ENCODE measurements at regions not wholly inside any gene's neighbourhood (a gene's known extent, or its start where the extent isn't known, plus 50 kb on each side); places are given as distances from the start of the nearest gene placed in this dataset.

DNA sequence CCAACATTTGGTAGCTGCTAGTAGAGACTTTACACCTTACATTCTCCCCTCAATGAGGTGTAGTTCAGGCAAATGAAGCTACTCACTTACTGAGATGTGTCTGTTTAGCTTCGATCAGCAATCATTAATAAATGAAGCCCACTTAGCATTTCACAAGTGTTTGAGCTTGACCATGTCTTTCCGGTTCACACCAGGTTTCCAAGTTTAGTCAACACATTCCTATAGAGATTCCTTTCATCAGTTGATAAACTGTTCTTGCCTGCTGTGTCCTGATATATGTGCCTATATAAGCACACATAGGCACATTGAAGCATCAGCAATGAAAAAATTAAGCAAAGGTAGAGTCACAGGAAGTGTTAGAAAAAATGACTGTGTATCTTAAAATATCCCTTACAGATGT lies 150.0 kb downstream of the BTBD3 start:
- WGBS, 2 donors: 82 to 88% methylated on average over 2 of the region's 2 CpGs
- no peaks in the 10 kb centered on the region for H3K4me1 ChIP-seq
- H3K9me3 ChIP-seq: no peaks in the 10 kb centered on the region
- TF ChIP-seq POLR2A (IDR thresholded peaks at IDR 0.05): no peak
- TF ChIP-seq, protein P1, sequence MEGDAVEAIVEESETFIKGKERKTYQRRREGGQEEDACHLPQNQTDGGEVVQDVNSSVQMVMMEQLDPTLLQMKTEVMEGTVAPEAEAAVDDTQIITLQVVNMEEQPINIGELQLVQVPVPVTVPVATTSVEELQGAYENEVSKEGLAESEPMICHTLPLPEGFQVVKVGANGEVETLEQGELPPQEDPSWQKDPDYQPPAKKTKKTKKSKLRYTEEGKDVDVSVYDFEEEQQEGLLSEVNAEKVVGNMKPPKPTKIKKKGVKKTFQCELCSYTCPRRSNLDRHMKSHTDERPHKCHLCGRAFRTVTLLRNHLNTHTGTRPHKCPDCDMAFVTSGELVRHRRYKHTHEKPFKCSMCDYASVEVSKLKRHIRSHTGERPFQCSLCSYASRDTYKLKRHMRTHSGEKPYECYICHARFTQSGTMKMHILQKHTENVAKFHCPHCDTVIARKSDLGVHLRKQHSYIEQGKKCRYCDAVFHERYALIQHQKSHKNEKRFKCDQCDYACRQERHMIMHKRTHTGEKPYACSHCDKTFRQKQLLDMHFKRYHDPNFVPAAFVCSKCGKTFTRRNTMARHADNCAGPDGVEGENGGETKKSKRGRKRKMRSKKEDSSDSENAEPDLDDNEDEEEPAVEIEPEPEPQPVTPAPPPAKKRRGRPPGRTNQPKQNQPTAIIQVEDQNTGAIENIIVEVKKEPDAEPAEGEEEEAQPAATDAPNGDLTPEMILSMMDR (IDR thresholded peaks at IDR 0.05): no peak
- ATAC-seq (no peak), DNase-seq (no peak)
- H3K36me3 ChIP-seq (replicated peaks in 1 of 2; ENCODE audit: insufficient read depth in 1 of 2, low read depth in 2 of 2): no peaks in the 10 kb centered on the region
- H3K27ac ChIP-seq: no peak overlapping the region
- no peak overlapping the region for H3K4me3 ChIP-seq
- H3K27me3 ChIP-seq: no peaks in the 10 kb centered on the region
- intact Hi-C loops (cut with DNase I): no loop called here

DNA sequence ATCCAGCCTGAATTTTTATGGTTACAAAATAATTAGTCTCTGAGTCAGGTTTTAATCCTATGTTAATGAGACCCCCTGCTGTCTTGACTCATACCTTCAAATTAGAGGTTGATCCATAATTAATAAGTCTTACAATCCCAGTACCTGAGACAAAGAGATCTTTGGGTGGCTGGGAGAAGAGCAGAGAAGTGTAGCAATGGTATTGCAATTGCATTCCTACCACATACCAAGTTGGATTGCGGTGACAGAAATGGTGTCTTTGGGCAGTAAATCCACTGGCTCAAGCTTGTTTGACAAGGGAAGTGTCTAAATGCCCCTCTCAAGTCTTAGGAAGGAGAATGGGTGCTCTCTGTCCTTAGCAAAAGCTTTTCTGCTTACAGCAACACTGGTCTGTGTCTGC lies 150.4 kb downstream of the BTBD3 start:
- intact Hi-C loops (cut with DNase I): no loop called here
- WGBS, 2 donors: 78 to 87% methylated on average over 1 of the region's 1 CpG

DNA sequence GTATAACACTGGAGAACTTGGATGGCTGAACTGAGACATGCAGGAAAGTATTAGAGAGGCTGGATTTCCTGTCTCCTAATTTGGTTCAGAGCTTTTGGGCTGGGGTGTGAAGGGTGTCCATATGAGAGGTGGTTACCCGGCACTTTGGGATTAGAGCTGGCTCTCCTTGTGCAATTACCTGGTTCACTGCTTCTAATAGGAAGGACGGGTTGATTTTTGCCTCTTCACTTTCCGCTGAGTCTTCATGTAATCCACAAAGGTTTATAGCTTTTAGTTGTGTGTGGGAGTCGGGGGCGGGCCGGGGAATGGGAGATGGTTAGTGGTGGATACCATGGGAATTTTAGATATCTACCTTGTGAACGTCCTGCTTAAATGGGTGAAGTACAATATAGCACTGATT lies 151.5 kb downstream of the BTBD3 start:
- WGBS, 2 donors: 90% methylated on average over 7 of the region's 7 CpGs
- Histone ChIP-seq H3K4me3 (no peak overlapping the region), H3K36me3 (replicated peaks in 1 of 2; ENCODE audit: insufficient read depth in 1 of 2, low read depth in 2 of 2) (no peaks in the 10 kb centered on the region), H3K27me3 (no peaks in the 10 kb centered on the region), H3K27ac (no peak overlapping the region), H3K9me3 (no peaks in the 10 kb centered on the region), H3K4me1 (no peaks in the 10 kb centered on the region)
- ATAC-seq: no peak
- no peak for TF ChIP-seq POLR2A (IDR thresholded peaks at IDR 0.05)
- TF ChIP-seq, protein P1 (IDR thresholded peaks at IDR 0.05): no peak
- intact Hi-C loops (cut with DNase I): no loop called here
- no peak for DNase-seq

More for the DNA sequence above, 150.4 kb downstream of the BTBD3 start:
- no peaks in the 10 kb centered on the region for H3K9me3 ChIP-seq
- ATAC-seq (no peak), DNase-seq (no peak)
- no peaks in the 10 kb centered on the region for H3K36me3 ChIP-seq (replicated peaks in 1 of 2; ENCODE audit: insufficient read depth in 1 of 2, low read depth in 2 of 2)
- no peaks in the 10 kb centered on the region for H3K27me3 ChIP-seq
- H3K4me1 ChIP-seq: no peaks in the 10 kb centered on the region
- no peak overlapping the region for H3K27ac ChIP-seq
- no peak overlapping the region for H3K4me3 ChIP-seq
- no peak for TF ChIP-seq POLR2A (IDR thresholded peaks at IDR 0.05)
- TF ChIP-seq, protein P1 (IDR thresholded peaks at IDR 0.05): no peak

DNA sequence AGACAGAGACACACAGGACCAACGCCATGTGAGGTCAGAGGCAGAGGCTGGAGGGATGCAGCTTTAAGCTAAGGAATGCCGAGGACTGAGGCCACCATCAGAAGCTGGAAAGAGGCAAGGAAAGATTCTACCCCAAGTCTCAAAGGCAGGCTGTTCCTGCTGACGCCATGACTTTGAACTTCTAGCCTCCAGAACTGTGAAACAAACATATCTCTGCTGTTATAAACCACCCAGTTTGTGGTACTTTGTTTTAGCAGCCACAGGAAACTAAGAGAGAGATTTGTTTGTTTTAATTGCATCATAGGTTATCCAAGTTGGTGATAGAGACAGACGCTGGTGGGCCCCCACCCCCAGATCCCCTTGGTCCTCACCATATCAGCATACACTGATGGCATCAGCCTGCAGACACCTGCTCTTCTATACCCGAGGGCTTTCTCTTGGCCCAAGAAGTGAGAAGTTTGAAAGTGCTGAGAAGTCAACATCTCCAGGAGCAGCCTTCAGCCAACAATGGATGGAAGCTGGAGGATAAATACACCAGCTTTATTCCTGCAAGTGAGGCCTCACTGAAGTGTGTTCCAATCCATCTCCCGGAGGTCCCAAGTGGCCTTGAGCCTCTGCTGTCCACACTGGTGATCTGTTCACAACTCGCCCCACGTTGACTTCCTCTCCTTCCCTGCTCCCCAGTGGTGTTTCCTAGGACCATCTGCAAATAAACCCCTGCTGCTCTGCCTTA lies 154.7 kb downstream of the BTBD3 start:
- H3K27me3 ChIP-seq: no peaks in the 10 kb centered on the region
- no peaks in the 10 kb centered on the region for H3K36me3 ChIP-seq (replicated peaks in 1 of 2; ENCODE audit: insufficient read depth in 1 of 2, low read depth in 2 of 2)
- H3K4me3 ChIP-seq: no peak overlapping the region
- ATAC-seq (no peak), DNase-seq (no peak)
- H3K27ac ChIP-seq: no peak overlapping the region
- no peaks in the 10 kb centered on the region for H3K9me3 ChIP-seq
- TF ChIP-seq, protein P1 (IDR thresholded peaks at IDR 0.05): no peak
- TF ChIP-seq POLR2A (IDR thresholded peaks at IDR 0.05): no peak
- intact Hi-C loops (cut with DNase I): no loop called here
- no peaks in the 10 kb centered on the region for H3K4me1 ChIP-seq
- 75 to 78% methylated on average over 8 of the region's 8 CpGs for WGBS, 2 donors

DNA sequence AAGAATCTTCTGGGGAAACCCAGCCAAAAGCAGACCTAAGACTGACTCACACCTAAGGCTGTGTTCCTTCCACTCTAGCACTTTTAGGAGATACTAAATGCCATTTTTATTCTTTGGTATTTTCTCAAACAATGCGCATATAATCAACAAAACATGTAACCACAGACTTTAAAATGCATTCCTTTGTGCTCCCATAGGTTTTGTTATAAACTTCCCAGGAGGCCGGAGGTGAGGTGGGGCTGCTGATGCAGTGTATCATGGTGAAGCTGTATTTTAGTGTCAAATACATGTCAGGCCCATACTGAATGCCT lies 155.2 kb downstream of the BTBD3 start:
- 95% methylated on average over 2 of the region's 2 CpGs for WGBS, 2 donors
- Histone ChIP-seq H3K4me3 (no peak overlapping the region), H3K4me1 (no peaks in the 10 kb centered on the region), H3K27ac (no peak overlapping the region), H3K36me3 (replicated peaks in 1 of 2; ENCODE audit: insufficient read depth in 1 of 2, low read depth in 2 of 2) (no peaks in the 10 kb centered on the region), H3K27me3 (no peaks in the 10 kb centered on the region), H3K9me3 (no peaks in the 10 kb centered on the region)
- DNase-seq (no peak), ATAC-seq (no peak)
- intact Hi-C loops (cut with DNase I): no loop called here
- TF ChIP-seq, protein P1 (IDR thresholded peaks at IDR 0.05): no peak
- TF ChIP-seq POLR2A (IDR thresholded peaks at IDR 0.05): no peak

Measured in body of pancreas (tissue), 4 donors.